ENCODE measurements at regions not wholly inside any gene's neighbourhood (a gene's known extent, or its start where the extent isn't known, plus 50 kb on each side); places are given as distances from the start of the nearest gene placed in this dataset.

DNA sequence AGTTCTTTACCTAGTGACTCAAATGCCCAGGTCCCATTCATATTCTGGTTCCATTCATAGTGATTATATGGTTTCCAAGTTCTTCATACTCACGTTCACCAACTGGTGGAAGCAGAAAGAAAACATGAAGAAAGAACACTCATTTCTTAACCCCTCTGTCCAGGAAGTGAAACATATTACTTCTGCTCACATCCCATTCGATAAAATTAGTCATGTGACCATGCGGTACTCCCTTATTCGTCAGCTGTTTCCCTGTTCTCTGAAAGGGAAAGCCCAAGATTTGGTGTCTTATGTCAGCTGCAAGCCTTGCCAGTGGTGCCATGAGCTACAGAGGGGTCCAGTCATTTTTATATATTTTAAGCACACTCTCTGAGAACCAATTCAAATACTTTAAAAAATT, 387.0 kb upstream of the DMAC1 start:
- DNase-seq: no peak

- DNase-seq: no peak
These were observed 384.0 kb upstream of the DMAC1 start for GRCh38 chr9:8183618-8184017.

DNA sequence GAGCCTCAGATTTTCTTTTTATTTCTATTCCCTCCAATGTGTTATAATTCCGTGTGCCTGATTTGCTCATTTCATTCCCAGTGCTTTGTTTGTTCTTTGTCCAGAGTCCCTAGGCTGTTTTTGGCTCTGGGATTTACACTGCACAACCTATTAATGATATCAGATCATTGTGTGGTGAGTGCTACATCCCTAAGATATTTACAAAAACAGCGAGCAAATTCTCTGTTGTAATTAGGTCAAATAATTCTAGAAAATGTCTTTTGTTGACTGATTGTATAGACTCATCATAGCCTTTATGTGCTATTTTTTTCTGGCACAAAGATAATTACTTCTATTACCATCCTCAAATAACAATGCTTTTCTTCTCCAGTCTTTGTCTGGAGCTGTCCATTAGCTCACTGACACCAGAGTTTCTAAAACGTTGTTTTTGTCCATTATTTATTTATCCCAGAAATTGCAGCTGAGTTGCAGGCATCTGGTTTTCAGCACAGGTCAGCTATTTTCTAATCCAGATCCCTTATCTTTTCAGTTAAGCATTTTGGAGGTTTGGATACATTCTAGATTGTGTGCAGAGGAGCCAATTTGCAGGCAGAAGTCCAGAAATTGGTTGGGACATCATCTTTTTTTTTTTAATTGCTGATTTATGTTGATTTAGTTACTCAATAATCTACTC, 379.9 kb upstream of the DMAC1 start:
- peak in 1 of 2 donors; percentile 80 for DNase-seq

- DNase-seq: no peak
These were observed 372.4 kb upstream of the DMAC1 start for GRCh38 chr9:8172000-8172399.

- DNase-seq: no peak
These were observed 369.4 kb upstream of the DMAC1 start for GRCh38 chr9:8168916-8169438.

DNA sequence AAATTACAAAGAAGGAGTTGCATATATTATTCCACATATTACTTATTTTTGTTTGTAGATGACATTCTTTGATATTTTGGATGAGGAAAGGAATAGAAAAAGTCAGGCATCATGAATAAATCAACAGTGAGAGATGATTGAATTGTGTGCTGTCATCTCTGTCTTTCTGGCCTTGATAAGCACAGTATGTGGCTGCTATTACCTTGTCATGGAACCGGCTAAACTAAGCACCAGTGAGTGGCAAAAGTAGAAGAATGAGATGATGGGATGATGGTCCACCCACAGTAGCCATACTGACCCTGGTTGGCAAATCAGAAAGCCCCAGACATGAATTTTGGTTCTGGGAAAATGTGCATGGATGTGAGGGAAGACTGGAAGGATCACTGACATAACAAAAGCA, 361.2 kb upstream of the DMAC1 start:
- DNase-seq: no peak

DNA sequence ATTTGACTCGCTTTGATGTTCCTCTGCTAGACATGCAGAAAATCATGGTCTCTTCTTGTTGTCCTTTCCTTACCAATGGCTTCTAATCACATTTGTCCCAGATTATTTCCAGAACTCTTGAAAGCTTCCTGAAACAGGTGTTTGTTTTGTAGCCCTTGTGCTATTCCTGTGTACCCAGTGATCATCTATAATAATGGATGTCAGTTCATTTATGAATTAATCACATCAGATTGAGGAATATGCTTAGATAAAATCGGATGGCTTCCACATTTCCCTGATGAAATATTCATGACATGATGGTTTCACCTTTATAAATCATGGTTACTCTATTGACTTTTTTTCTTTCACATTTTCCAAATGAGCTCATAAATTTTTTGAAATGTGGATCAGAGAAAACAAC, 359.0 kb upstream of the DMAC1 start:
- DNase-seq: no peak

GRCh38 chr9:8157683-8158324, 358.2 kb upstream of the DMAC1 start:
- DNase-seq: no peak

- DNase-seq: peak in 1 of 2 donors; percentile 13
These were observed 356.8 kb upstream of the DMAC1 start for GRCh38 chr9:8156346-8156745.

- no peak for DNase-seq
These were observed 356.1 kb upstream of the DMAC1 start for GRCh38 chr9:8155706-8156105.

DNA sequence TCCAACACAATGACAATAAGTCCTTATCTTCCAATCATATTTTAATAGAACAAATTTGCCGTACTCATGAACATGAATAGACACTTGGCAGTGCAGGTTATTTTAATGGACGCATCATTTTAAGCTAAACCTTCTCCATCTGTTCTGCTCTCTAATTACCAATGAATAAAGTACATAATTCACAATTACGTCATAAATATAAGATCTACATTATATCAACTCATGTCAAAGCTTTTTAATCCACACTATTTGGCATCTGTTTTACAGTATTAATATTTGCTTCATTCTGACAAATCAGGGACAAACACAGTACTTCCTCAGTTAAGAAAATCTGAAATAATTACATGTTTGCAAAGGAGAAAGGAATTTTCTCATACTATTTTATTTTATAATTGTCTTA, 344.1 kb upstream of the DMAC1 start:
- no peak for DNase-seq

DNA sequence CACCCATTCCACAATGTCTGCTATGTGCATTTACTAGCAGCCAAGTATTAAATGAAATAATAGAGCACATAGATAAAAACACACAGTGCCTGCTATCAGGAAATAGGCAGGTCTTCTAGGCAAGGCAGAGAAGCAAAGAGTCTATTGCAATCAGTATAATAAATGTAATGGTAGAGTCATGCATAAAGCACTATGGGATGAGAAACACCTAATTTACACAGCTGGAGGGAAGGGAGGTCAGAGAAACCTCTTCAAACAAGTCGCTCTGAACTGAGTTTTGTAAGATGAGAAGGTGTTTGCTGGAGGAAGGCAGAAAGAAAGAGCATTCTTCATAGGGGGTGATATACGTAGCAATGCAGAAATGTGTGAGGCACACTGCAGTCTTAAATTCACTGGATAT, 341.0 kb upstream of the DMAC1 start:
- DNase-seq: no peak

- no peak for DNase-seq
These were observed 340.2 kb upstream of the DMAC1 start for GRCh38 chr9:8139756-8140155.

GRCh38 chr9:8136477-8136876, 336.9 kb upstream of the DMAC1 start:
- no peak for DNase-seq

GRCh38 chr9:8134635-8135034, 335.1 kb upstream of the DMAC1 start:
- DNase-seq: no peak

- no peak for DNase-seq
These were observed 334.0 kb upstream of the DMAC1 start for GRCh38 chr9:8133606-8134005.

DNA sequence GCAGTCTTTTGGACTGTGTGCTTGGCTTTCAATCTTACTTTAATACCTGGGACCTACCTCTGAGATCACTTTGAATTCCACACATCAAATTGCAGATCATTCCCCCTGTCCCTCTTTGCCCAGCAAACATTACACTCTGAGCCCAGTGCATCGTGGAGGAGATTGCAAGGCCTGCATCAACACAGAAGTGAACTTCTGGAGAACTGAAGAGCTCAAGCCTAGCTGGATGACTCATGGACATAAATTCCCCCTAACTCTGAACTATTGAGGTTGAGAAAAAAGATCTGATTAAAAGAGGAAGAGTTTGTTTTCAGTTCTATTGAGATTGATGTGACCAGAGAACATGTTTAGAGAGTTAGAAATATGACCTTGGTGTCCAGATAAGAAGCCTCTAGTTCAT, 316.0 kb upstream of the DMAC1 start:
- no peak for DNase-seq

DNA sequence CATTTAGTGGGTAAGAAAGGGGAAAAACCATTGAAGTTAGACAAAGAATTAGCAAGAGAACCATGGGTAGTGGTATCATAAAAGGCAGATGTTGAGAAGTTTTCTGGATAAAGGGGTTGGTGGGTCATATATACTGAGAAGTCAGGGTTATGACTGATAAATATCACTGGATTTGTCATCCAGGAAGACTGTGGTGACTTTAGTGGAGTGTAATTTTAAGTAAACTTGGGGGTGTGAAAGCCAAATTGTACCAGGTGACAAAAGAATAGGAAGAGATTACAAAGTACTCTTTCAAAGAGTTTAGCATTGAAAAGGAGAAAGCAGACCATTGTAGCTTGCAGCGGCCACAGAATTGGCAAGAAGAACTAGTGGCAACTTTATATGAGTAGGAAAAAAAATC, 315.2 kb upstream of the DMAC1 start:
- no peak for DNase-seq

- DNase-seq: no peak
These were observed 306.8 kb upstream of the DMAC1 start for GRCh38 chr9:8106362-8106761.

DNA sequence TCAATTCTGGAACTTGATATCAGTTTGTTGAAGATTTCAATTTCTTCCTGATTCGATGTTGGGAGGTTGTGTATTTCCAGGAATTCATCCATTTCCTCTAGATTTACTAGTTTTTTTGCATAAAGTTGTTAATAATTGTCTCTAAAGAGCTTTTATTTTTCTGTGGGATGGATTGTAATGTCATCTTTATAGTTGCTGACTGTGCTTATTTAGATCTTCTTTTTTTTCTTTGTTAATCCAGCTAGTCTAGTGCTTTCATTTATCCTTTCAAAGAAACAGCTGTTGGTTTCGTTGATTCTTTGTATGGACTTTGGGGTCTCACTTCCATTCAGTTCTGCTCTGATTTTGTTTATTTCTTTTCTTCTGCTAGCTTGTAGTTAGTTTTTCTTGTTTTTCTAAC, 302.0 kb upstream of the DMAC1 start:
- no peak for DNase-seq

DNA sequence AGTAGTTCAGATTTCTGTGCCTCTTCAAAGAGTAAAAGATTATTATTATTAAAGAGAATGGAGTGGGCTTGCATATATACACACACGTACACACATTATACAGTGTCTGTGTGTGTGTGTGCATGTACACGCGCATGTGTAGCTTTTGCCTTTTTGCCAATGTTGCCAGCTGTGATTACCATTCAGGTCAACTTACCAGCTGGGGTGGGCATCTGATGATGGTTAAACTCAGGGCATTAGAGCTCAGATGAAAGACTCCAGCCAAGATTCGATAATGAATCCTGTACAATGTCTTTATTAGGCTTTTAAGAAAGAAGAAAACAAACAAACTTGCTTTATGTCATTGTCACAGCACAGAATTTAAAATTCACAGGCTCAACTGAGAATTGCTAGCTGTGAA, 296.5 kb upstream of the DMAC1 start:
- DNase-seq: no peak

- DNase-seq: no peak
These were observed 296.1 kb upstream of the DMAC1 start for GRCh38 chr9:8095672-8096086.

- DNase-seq: no peak
These were observed 288.9 kb upstream of the DMAC1 start for GRCh38 chr9:8088477-8088876.

DNA sequence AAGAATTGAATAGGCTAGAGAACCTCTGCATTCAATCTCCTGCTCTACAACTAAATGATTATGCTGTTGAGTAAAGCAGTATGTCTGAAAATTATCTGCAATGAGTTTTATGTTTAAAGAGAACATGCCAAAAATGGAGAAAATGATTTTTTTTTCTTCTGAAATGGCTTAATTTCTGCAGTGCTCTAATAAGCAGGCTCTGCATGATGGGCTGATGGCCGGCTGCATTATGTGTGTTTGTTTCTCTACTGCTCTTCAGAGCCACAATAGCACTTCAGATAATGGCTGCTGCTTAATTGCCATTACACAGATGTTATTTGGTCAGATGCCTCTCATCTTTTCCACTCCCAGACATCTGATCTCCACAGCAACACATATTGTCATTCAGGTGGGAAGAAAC, 286.4 kb upstream of the DMAC1 start:
- no peak for DNase-seq

- DNase-seq: no peak
These were observed 279.1 kb upstream of the DMAC1 start for GRCh38 chr9:8078641-8079140.
